GM23338 (cell line): ENCODE measurements at regions not wholly inside any gene's neighbourhood (a gene's known extent, or its start where the extent isn't known, plus 50 kb on each side); places are given as distances from the start of the nearest gene placed in this dataset.

Experiments
- CREB1 ChIP-seq: fragments of 250-450 bp; sonication (Bioruptor Pico); IDR thresholded peaks from 2 replicates; pipeline ENCODE4 v1.5.0; 2020; ENCODE audit warnings: low read depth, mild to moderate bottlenecking, moderate library complexity
- CTCF ChIP-seq, 2 experiments: fragments of 200-600 bp in 1 of 2; sonication (generic) in 1 of 2; conservative IDR thresholded peaks; 2 replicates each; pipeline versions ENCODE4 v1.5.1 to v1.6.1; 2016 to 2017; ENCODE audit warnings: antibody characterized with exemption in 2 of 2, low read depth in 2 of 2, mild to moderate bottlenecking in 2 of 2, moderate library complexity in 1 of 2
- ETS1 ChIP-seq: IDR thresholded peaks from 2 replicates; pipeline ENCODE4 v1.6.1; 2016; ENCODE audit warnings: antibody characterized with exemption
- EZH2 ChIP-seq: fragments of 200-600 bp; sonication (generic); IDR thresholded peaks from one replicate; pipeline ENCODE4 v1.8.0; 2017; ENCODE audit warnings: antibody characterized with exemption, mild to moderate bottlenecking, low read depth; ENCODE audit not compliant: unreplicated experiment
- EZH2phosphoT487 ChIP-seq: fragments of 200-600 bp; sonication (generic); IDR thresholded peaks from one replicate; pipeline ENCODE4 v1.8.1; 2018; ENCODE audit warnings: antibody characterized with exemption; ENCODE audit not compliant: unreplicated experiment
- JUNB ChIP-seq: IDR thresholded peaks from one replicate; pipeline ENCODE4 v1.6.1; 2016; ENCODE audit warnings: antibody characterized with exemption; ENCODE audit not compliant: unreplicated experiment
- NANOG ChIP-seq: IDR thresholded peaks from 2 replicates; pipeline ENCODE4 v1.6.1; 2016; ENCODE audit warnings: antibody characterized with exemption, borderline replicate concordance
- POLR2AphosphoS5 ChIP-seq: IDR thresholded peaks from 2 replicates; pipeline ENCODE4 v1.6.1; 2016; ENCODE audit warnings: antibody characterized with exemption, low read depth
- REST ChIP-seq: IDR thresholded peaks from one replicate; pipeline ENCODE4 v1.6.1; 2018; ENCODE audit warnings: antibody characterized with exemption; ENCODE audit not compliant: unreplicated experiment
- TF ChIP-seq, protein P1 (sequence below): fragments of 250-450 bp; sonication (Bioruptor Pico); IDR thresholded peaks from 2 replicates; pipeline ENCODE4 v1.5.0; 2020; ENCODE audit warnings: mild to moderate bottlenecking, moderate library complexity

DNA sequence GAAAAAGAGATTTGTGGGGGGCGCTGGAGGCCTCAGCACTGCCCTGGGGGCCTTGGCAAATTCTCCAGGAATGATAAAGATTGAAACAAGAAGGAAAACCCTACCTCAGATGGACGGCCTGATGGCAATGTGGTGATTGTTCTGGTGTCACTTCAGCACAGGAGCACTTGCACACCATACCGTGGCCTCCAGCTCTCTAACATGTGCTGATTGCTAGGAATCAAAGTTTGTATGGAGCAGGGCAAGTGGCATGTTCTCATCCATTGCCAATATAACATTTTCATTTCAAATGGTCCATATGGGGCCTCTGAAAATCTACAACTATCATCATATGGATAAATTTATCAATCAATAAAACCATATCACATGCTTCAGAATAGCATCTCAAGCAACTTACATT lies 253.0 kb downstream of the DEPDC1B start:
- TF ChIP-seq CTCF (conservative IDR thresholded peaks at IDR 0.05; ENCODE audit: low read depth in 2 of 2) (no peak), POLR2AphosphoS5 (no peak), NANOG (no peak), EZH2 (no peak), EZH2phosphoT487 (no peak), CREB1 (CRISPR knock-in tag) (no peak), REST (no peak), ETS1 (no peak), JUNB (no peak)
- TF ChIP-seq, protein P1, sequence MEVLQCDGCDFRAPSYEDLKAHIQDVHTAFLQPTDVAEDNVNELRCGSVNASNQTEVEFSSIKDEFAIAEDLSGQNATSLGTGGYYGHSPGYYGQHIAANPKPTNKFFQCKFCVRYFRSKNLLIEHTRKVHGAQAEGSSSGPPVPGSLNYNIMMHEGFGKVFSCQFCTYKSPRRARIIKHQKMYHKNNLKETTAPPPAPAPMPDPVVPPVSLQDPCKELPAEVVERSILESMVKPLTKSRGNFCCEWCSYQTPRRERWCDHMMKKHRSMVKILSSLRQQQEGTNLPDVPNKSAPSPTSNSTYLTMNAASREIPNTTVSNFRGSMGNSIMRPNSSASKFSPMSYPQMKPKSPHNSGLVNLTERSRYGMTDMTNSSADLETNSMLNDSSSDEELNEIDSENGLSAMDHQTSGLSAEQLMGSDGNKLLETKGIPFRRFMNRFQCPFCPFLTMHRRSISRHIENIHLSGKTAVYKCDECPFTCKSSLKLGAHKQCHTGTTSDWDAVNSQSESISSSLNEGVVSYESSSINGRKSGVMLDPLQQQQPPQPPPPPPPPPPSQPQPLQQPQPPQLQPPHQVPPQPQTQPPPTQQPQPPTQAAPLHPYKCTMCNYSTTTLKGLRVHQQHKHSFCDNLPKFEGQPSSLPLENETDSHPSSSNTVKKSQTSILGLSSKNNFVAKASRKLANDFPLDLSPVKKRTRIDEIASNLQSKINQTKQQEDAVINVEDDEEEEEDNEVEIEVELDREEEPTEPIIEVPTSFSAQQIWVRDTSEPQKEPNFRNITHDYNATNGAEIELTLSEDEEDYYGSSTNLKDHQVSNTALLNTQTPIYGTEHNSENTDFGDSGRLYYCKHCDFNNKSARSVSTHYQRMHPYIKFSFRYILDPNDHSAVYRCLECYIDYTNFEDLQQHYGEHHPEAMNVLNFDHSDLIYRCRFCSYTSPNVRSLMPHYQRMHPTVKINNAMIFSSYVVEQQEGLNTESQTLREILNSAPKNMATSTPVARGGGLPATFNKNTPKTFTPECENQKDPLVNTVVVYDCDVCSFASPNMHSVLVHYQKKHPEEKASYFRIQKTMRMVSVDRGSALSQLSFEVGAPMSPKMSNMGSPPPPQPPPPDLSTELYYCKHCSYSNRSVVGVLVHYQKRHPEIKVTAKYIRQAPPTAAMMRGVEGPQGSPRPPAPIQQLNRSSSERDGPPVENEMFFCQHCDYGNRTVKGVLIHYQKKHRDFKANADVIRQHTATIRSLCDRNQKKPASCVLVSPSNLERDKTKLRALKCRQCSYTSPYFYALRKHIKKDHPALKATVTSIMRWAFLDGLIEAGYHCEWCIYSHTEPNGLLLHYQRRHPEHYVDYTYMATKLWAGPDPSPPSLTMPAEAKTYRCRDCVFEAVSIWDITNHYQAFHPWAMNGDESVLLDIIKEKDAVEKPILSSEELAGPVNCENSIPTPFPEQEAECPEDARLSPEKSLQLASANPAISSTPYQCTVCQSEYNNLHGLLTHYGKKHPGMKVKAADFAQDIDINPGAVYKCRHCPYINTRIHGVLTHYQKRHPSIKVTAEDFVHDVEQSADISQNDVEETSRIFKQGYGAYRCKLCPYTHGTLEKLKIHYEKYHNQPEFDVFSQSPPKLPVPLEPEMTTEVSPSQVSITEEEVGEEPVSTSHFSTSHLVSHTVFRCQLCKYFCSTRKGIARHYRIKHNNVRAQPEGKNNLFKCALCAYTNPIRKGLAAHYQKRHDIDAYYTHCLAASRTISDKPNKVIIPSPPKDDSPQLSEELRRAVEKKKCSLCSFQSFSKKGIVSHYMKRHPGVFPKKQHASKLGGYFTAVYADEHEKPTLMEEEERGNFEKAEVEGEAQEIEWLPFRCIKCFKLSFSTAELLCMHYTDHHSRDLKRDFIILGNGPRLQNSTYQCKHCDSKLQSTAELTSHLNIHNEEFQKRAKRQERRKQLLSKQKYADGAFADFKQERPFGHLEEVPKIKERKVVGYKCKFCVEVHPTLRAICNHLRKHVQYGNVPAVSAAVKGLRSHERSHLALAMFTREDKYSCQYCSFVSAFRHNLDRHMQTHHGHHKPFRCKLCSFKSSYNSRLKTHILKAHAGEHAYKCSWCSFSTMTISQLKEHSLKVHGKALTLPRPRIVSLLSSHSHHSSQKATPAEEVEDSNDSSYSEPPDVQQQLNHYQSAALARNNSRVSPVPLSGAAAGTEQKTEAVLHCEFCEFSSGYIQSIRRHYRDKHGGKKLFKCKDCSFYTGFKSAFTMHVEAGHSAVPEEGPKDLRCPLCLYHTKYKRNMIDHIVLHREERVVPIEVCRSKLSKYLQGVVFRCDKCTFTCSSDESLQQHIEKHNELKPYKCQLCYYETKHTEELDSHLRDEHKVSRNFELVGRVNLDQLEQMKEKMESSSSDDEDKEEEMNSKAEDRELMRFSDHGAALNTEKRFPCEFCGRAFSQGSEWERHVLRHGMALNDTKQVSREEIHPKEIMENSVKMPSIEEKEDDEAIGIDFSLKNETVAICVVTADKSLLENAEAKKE (CRISPR knock-in tag): no peak
